ENCODE measurements at regions not wholly inside any gene's neighbourhood (a gene's known extent, or its start where the extent isn't known, plus 50 kb on each side); places are given as distances from the start of the nearest gene placed in this dataset.

- 50 to 69% methylated on average over 1 of the region's 1 CpG for WGBS, 2 donors
- no peak overlapping the region for H3K27ac ChIP-seq
- DNase-seq, result no peak
These were observed 681.0 kb upstream of the GJE1 start for GRCh38 chr6:141451511-141452353.

GRCh38 chr6:141451181-141451510 lies 681.6 kb upstream of the GJE1 start:
- no peak for DNase-seq
- intact Hi-C loops (cut with DNase I), result no loop called here
- H3K4me3 ChIP-seq, result no peak overlapping the region
- H3K27me3 ChIP-seq, result no peaks in the 10 kb centered on the region
- no peak overlapping the region for H3K27ac ChIP-seq
- no peak for TF ChIP-seq CTCF (IDR thresholded peaks at IDR 0.05)
- no peaks in the 10 kb centered on the region for H3K4me1 ChIP-seq
- H3K36me3 ChIP-seq, result no peaks in the 10 kb centered on the region
- no peaks in the 10 kb centered on the region for H3K9me3 ChIP-seq

More at GRCh38 chr6:141451511-141452353, 681.0 kb upstream of the GJE1 start:
- Histone ChIP-seq H3K4me1 (no peaks in the 10 kb centered on the region), H3K9me3 (no peaks in the 10 kb centered on the region), H3K27me3 (no peaks in the 10 kb centered on the region), H3K4me3 (no peak overlapping the region), H3K36me3 (no peaks in the 10 kb centered on the region)
- intact Hi-C loops (cut with DNase I), result no loop called here
- TF ChIP-seq POLR2A (IDR thresholded peaks at IDR 0.05) (no peak), CTCF (IDR thresholded peaks at IDR 0.05) (no peak)

GRCh38 chr6:141445928-141446628 lies 686.6 kb upstream of the GJE1 start:
- WGBS, 2 donors, result 73 to 82% methylated on average over 3 of the region's 3 CpGs
- Histone ChIP-seq H3K4me3 (no peak overlapping the region), H3K36me3 (no peaks in the 10 kb centered on the region), H3K27me3 (no peaks in the 10 kb centered on the region), H3K27ac (no peak overlapping the region), H3K4me1 (no peaks in the 10 kb centered on the region), H3K9me3 (no peaks in the 10 kb centered on the region)
- DNase-seq, result no peak
- TF ChIP-seq CTCF (IDR thresholded peaks at IDR 0.05) (no peak), POLR2A (IDR thresholded peaks at IDR 0.05) (no peak)
- intact Hi-C loops (cut with DNase I), result no loop called here

GRCh38 chr6:141443668-141444289 lies 688.9 kb upstream of the GJE1 start:
- no peak overlapping the region for H3K27ac ChIP-seq
- no peak for TF ChIP-seq CTCF (IDR thresholded peaks at IDR 0.05)
- TF ChIP-seq POLR2A (IDR thresholded peaks at IDR 0.05), result no peak
- intact Hi-C loops (cut with DNase I), result no loop called here
- H3K36me3 ChIP-seq, result no peaks in the 10 kb centered on the region
- H3K27me3 ChIP-seq, result no peaks in the 10 kb centered on the region
- no peak for DNase-seq
- WGBS, 2 donors, result 81 to 96% methylated on average over 1 of the region's 1 CpG
- no peaks in the 10 kb centered on the region for H3K9me3 ChIP-seq
- no peak overlapping the region for H3K4me3 ChIP-seq
- no peaks in the 10 kb centered on the region for H3K4me1 ChIP-seq

- no peaks in the 10 kb centered on the region for H3K27me3 ChIP-seq
- TF ChIP-seq CTCF (IDR thresholded peaks at IDR 0.05) (no peak), POLR2A (IDR thresholded peaks at IDR 0.05) (no peak)
- no peaks in the 10 kb centered on the region for H3K9me3 ChIP-seq
- WGBS, 2 donors, result 42 to 61% methylated on average over 2 of the region's 2 CpGs
- intact Hi-C loops (cut with DNase I), result no loop called here
- DNase-seq, result no peak
- no peaks in the 10 kb centered on the region for H3K4me1 ChIP-seq
- H3K4me3 ChIP-seq, result no peak overlapping the region
- no peak overlapping the region for H3K27ac ChIP-seq
- H3K36me3 ChIP-seq, result no peaks in the 10 kb centered on the region
These were observed 689.7 kb upstream of the GJE1 start for GRCh38 chr6:141443032-141443431.
